GM23338 (cell line): ENCODE measurements at regions not wholly inside any gene's neighbourhood (a gene's known extent, or its start where the extent isn't known, plus 50 kb on each side); places are given as distances from the start of the nearest gene placed in this dataset.

ENCODE experiments used
- ATAC-seq: fragments of 200-7000 bp; cut with Tn5 transposase; 3 replicates; pipeline ENCODE4 v1.9.1; 2020
- DNase-seq: peaks from one replicate; pipeline ENCODE4 v3.0.0-alpha.2; 2015; ENCODE audit warnings: low spot score
- H2AFZ ChIP-seq: fragments of 200-600 bp; sonication (generic); 2 replicates; pipeline ENCODE4 v1.8.0; 2016; ENCODE audit warnings: antibody characterized with exemption, mild to moderate bottlenecking, moderate library complexity
- H3F3A ChIP-seq: fragments of 200-600 bp; sonication (generic); replicated peaks from 2 replicates; pipeline ENCODE4 v1.8.0; 2017; ENCODE audit warnings: antibody characterized with exemption, mixed run types, low read depth
- H3K27ac ChIP-seq: fragments of 200-600 bp; sonication (generic); 2 replicates; pipeline ENCODE4 v1.6.1; 2016; ENCODE audit warnings: low read depth
- H3K27me3 ChIP-seq: fragments of 200-600 bp; sonication (generic); 2 replicates; pipeline ENCODE4 v1.8.0; 2016; ENCODE audit warnings: mild to moderate bottlenecking, mixed run types, moderate library complexity; ENCODE audit not compliant: insufficient read depth
- H3K36me3 ChIP-seq: fragments of 200-600 bp; sonication (generic); 2 replicates; pipeline ENCODE4 v1.8.0; 2016; ENCODE audit warnings: mild to moderate bottlenecking; ENCODE audit not compliant: insufficient read depth
- H3K4me1 ChIP-seq: fragments of 200-600 bp; sonication (generic); 2 replicates; pipeline ENCODE4 v1.8.0; 2016; ENCODE audit warnings: mild to moderate bottlenecking, moderate library complexity; ENCODE audit not compliant: insufficient read depth
- H3K4me2 ChIP-seq: fragments of 200-600 bp; sonication (generic); 2 replicates; pipeline ENCODE4 v1.7.1; 2017; ENCODE audit warnings: mixed run types
- H3K4me3 ChIP-seq: fragments of 200-600 bp; sonication (generic); 2 replicates; pipeline ENCODE4 v1.6.1; 2016; ENCODE audit warnings: mixed run types
- H3K79me2 ChIP-seq: fragments of 200-600 bp; sonication (generic); replicated peaks from 2 replicates; pipeline ENCODE4 v1.8.0; 2017; ENCODE audit warnings: mild to moderate bottlenecking; ENCODE audit not compliant: insufficient read depth
- H3K9me2 ChIP-seq: fragments of 200-600 bp; sonication (generic); 2 replicates; pipeline ENCODE4 v1.8.0; 2017; ENCODE audit not compliant: insufficient read depth
- H4K20me1 ChIP-seq: fragments of 200-600 bp; sonication (generic); replicated peaks from 2 replicates; pipeline ENCODE4 v1.8.0; 2017; ENCODE audit warnings: mild to moderate bottlenecking; ENCODE audit not compliant: insufficient read depth
- H3K27ac Mint-ChIP-seq: 2 replicates; pipeline ENCODE4 v1.8.0; 2020; ENCODE audit warnings: inconsistent platforms, mild to moderate bottlenecking, moderate library complexity, mixed read lengths
- H3K27me3 Mint-ChIP-seq: 3 replicates; pipeline ENCODE4 v1.8.0; 2022; ENCODE audit warnings: low read depth, mild to moderate bottlenecking, moderate library complexity, mixed read lengths, inconsistent platforms; ENCODE audit not compliant: insufficient read depth, poor library complexity
- H3K36me3 Mint-ChIP-seq: 3 replicates; pipeline ENCODE4 v1.8.0; 2021; ENCODE audit warnings: low read depth, mild to moderate bottlenecking, inconsistent platforms, moderate library complexity, mixed read lengths
- H3K4me1 Mint-ChIP-seq: 3 replicates; pipeline ENCODE4 v1.8.0; 2020; ENCODE audit warnings: mild to moderate bottlenecking, inconsistent platforms, mixed read lengths
- H3K4me3 Mint-ChIP-seq: 3 replicates; pipeline ENCODE4 v1.8.0; 2021; ENCODE audit warnings: moderate library complexity, mild to moderate bottlenecking, inconsistent platforms, mixed read lengths
- H3K9me3 Mint-ChIP-seq: 3 replicates; pipeline ENCODE4 v1.8.0; 2020; ENCODE audit warnings: moderate library complexity, mild to moderate bottlenecking, inconsistent platforms, mixed read lengths
- CREB1 ChIP-seq: fragments of 250-450 bp; sonication (Bioruptor Pico); IDR thresholded peaks from 2 replicates; pipeline ENCODE4 v1.5.0; 2020; ENCODE audit warnings: low read depth, mild to moderate bottlenecking, moderate library complexity
- EZH2 ChIP-seq: fragments of 200-600 bp; sonication (generic); IDR thresholded peaks from one replicate; pipeline ENCODE4 v1.8.0; 2017; ENCODE audit warnings: antibody characterized with exemption, mild to moderate bottlenecking, low read depth; ENCODE audit not compliant: unreplicated experiment
- EZH2phosphoT487 ChIP-seq: fragments of 200-600 bp; sonication (generic); IDR thresholded peaks from one replicate; pipeline ENCODE4 v1.8.1; 2018; ENCODE audit warnings: antibody characterized with exemption; ENCODE audit not compliant: unreplicated experiment
- JUNB ChIP-seq: IDR thresholded peaks from one replicate; pipeline ENCODE4 v1.6.1; 2016; ENCODE audit warnings: antibody characterized with exemption; ENCODE audit not compliant: unreplicated experiment
- NANOG ChIP-seq: IDR thresholded peaks from 2 replicates; pipeline ENCODE4 v1.6.1; 2016; ENCODE audit warnings: antibody characterized with exemption, borderline replicate concordance
- POLR2AphosphoS5 ChIP-seq: IDR thresholded peaks from 2 replicates; pipeline ENCODE4 v1.6.1; 2016; ENCODE audit warnings: antibody characterized with exemption, low read depth
- STAT1 ChIP-seq: IDR thresholded peaks from one replicate; pipeline ENCODE4 v1.6.1; 2016; ENCODE audit warnings: antibody characterized with exemption; ENCODE audit not compliant: unreplicated experiment
- ZNF114 ChIP-seq: fragments of 250-450 bp; sonication (Bioruptor Pico); IDR thresholded peaks from 2 replicates; pipeline ENCODE4 v1.5.0; 2020; ENCODE audit warnings: mild to moderate bottlenecking, moderate library complexity
- ZNF331 ChIP-seq: fragments of 250-450 bp; sonication (Bioruptor Pico); IDR thresholded peaks from 2 replicates; pipeline ENCODE4 v1.5.0; 2020; ENCODE audit warnings: low read depth, mild to moderate bottlenecking, moderate library complexity
- TF ChIP-seq, protein P1 (sequence below): fragments of 250-450 bp; sonication (Bioruptor Pico); IDR thresholded peaks from 2 replicates; pipeline ENCODE4 v1.5.0; 2020; ENCODE audit warnings: mild to moderate bottlenecking, moderate library complexity
- TF ChIP-seq, protein P2 (sequence below): IDR thresholded peaks from 2 replicates; pipeline ENCODE4 v1.6.1; 2016; ENCODE audit warnings: antibody characterized with exemption
- TF ChIP-seq, protein P3 (sequence below), 2 experiments: fragments of 200-600 bp in 1 of 2; sonication (generic) in 1 of 2; conservative IDR thresholded peaks; 2 replicates each; pipeline versions ENCODE4 v1.5.1 to v1.6.1; 2016 to 2017; ENCODE audit warnings: antibody characterized with exemption in 2 of 2, low read depth in 2 of 2, mild to moderate bottlenecking in 2 of 2, moderate library complexity in 1 of 2
- TF ChIP-seq, protein P4 (sequence below): IDR thresholded peaks from one replicate; pipeline ENCODE4 v1.6.1; 2018; ENCODE audit warnings: antibody characterized with exemption; ENCODE audit not compliant: unreplicated experiment

DNA sequence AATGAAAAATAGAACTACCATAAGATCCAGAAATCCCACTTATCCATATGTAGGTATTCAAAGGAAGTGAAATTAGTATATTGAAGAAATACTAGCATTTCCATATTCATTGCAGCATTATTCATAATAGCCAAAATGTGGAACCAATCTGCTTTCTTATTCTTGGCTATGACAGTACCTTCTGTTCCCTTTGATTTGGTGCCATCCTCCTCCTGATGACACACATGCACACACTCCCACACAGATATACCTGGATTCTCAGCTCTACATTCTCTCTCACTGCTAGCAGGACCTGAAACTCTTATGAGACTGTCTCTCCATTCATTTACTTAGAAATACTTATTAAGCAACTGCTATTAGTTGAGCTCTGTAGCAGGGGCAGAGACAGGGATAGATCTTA is 582.6 kb upstream of the TENM4 start:
- Mint-ChIP-seq H3K27me3 (no peaks in the 10 kb centered on the region), H3K4me1 (no peaks in the 10 kb centered on the region; the same call in 2 of the 3 replicates), H3K9me3 (no peaks in the 10 kb centered on the region), H3K27ac (no peak overlapping the region), H3K36me3 (no peaks in the 10 kb centered on the region), H3K4me3 (no peak overlapping the region)
- H4K20me1 ChIP-seq = no peaks in the 10 kb centered on the region
- H3K27me3 ChIP-seq = no peaks in the 10 kb centered on the region
- no peak for DNase-seq
- no peak for ATAC-seq
- H3K4me3 ChIP-seq = no peak overlapping the region
- H3K79me2 ChIP-seq = no peaks in the 10 kb centered on the region
- H3K4me1 ChIP-seq = no peaks in the 10 kb centered on the region
- H3K27ac ChIP-seq = no peak overlapping the region
- H3K9me2 ChIP-seq = no peaks in the 10 kb centered on the region
- no peaks in the 10 kb centered on the region for H3F3A ChIP-seq
- TF ChIP-seq ZNF114 (CRISPR knock-in tag) = no peak
- TF ChIP-seq, protein P1, sequence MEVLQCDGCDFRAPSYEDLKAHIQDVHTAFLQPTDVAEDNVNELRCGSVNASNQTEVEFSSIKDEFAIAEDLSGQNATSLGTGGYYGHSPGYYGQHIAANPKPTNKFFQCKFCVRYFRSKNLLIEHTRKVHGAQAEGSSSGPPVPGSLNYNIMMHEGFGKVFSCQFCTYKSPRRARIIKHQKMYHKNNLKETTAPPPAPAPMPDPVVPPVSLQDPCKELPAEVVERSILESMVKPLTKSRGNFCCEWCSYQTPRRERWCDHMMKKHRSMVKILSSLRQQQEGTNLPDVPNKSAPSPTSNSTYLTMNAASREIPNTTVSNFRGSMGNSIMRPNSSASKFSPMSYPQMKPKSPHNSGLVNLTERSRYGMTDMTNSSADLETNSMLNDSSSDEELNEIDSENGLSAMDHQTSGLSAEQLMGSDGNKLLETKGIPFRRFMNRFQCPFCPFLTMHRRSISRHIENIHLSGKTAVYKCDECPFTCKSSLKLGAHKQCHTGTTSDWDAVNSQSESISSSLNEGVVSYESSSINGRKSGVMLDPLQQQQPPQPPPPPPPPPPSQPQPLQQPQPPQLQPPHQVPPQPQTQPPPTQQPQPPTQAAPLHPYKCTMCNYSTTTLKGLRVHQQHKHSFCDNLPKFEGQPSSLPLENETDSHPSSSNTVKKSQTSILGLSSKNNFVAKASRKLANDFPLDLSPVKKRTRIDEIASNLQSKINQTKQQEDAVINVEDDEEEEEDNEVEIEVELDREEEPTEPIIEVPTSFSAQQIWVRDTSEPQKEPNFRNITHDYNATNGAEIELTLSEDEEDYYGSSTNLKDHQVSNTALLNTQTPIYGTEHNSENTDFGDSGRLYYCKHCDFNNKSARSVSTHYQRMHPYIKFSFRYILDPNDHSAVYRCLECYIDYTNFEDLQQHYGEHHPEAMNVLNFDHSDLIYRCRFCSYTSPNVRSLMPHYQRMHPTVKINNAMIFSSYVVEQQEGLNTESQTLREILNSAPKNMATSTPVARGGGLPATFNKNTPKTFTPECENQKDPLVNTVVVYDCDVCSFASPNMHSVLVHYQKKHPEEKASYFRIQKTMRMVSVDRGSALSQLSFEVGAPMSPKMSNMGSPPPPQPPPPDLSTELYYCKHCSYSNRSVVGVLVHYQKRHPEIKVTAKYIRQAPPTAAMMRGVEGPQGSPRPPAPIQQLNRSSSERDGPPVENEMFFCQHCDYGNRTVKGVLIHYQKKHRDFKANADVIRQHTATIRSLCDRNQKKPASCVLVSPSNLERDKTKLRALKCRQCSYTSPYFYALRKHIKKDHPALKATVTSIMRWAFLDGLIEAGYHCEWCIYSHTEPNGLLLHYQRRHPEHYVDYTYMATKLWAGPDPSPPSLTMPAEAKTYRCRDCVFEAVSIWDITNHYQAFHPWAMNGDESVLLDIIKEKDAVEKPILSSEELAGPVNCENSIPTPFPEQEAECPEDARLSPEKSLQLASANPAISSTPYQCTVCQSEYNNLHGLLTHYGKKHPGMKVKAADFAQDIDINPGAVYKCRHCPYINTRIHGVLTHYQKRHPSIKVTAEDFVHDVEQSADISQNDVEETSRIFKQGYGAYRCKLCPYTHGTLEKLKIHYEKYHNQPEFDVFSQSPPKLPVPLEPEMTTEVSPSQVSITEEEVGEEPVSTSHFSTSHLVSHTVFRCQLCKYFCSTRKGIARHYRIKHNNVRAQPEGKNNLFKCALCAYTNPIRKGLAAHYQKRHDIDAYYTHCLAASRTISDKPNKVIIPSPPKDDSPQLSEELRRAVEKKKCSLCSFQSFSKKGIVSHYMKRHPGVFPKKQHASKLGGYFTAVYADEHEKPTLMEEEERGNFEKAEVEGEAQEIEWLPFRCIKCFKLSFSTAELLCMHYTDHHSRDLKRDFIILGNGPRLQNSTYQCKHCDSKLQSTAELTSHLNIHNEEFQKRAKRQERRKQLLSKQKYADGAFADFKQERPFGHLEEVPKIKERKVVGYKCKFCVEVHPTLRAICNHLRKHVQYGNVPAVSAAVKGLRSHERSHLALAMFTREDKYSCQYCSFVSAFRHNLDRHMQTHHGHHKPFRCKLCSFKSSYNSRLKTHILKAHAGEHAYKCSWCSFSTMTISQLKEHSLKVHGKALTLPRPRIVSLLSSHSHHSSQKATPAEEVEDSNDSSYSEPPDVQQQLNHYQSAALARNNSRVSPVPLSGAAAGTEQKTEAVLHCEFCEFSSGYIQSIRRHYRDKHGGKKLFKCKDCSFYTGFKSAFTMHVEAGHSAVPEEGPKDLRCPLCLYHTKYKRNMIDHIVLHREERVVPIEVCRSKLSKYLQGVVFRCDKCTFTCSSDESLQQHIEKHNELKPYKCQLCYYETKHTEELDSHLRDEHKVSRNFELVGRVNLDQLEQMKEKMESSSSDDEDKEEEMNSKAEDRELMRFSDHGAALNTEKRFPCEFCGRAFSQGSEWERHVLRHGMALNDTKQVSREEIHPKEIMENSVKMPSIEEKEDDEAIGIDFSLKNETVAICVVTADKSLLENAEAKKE (CRISPR knock-in tag) = no peak
- no peak for TF ChIP-seq STAT1
- TF ChIP-seq ZNF331 (CRISPR knock-in tag) = no peak
- TF ChIP-seq, protein P2, sequence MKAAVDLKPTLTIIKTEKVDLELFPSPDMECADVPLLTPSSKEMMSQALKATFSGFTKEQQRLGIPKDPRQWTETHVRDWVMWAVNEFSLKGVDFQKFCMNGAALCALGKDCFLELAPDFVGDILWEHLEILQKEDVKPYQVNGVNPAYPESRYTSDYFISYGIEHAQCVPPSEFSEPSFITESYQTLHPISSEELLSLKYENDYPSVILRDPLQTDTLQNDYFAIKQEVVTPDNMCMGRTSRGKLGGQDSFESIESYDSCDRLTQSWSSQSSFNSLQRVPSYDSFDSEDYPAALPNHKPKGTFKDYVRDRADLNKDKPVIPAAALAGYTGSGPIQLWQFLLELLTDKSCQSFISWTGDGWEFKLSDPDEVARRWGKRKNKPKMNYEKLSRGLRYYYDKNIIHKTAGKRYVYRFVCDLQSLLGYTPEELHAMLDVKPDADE = no peak
- TF ChIP-seq, protein P3, sequence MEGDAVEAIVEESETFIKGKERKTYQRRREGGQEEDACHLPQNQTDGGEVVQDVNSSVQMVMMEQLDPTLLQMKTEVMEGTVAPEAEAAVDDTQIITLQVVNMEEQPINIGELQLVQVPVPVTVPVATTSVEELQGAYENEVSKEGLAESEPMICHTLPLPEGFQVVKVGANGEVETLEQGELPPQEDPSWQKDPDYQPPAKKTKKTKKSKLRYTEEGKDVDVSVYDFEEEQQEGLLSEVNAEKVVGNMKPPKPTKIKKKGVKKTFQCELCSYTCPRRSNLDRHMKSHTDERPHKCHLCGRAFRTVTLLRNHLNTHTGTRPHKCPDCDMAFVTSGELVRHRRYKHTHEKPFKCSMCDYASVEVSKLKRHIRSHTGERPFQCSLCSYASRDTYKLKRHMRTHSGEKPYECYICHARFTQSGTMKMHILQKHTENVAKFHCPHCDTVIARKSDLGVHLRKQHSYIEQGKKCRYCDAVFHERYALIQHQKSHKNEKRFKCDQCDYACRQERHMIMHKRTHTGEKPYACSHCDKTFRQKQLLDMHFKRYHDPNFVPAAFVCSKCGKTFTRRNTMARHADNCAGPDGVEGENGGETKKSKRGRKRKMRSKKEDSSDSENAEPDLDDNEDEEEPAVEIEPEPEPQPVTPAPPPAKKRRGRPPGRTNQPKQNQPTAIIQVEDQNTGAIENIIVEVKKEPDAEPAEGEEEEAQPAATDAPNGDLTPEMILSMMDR (conservative IDR thresholded peaks at IDR 0.05; ENCODE audit: low read depth in 2 of 2) = no peak
- TF ChIP-seq EZH2 = no peak
- no peak for TF ChIP-seq JUNB
- no peak for TF ChIP-seq POLR2AphosphoS5
- TF ChIP-seq, protein P4, sequence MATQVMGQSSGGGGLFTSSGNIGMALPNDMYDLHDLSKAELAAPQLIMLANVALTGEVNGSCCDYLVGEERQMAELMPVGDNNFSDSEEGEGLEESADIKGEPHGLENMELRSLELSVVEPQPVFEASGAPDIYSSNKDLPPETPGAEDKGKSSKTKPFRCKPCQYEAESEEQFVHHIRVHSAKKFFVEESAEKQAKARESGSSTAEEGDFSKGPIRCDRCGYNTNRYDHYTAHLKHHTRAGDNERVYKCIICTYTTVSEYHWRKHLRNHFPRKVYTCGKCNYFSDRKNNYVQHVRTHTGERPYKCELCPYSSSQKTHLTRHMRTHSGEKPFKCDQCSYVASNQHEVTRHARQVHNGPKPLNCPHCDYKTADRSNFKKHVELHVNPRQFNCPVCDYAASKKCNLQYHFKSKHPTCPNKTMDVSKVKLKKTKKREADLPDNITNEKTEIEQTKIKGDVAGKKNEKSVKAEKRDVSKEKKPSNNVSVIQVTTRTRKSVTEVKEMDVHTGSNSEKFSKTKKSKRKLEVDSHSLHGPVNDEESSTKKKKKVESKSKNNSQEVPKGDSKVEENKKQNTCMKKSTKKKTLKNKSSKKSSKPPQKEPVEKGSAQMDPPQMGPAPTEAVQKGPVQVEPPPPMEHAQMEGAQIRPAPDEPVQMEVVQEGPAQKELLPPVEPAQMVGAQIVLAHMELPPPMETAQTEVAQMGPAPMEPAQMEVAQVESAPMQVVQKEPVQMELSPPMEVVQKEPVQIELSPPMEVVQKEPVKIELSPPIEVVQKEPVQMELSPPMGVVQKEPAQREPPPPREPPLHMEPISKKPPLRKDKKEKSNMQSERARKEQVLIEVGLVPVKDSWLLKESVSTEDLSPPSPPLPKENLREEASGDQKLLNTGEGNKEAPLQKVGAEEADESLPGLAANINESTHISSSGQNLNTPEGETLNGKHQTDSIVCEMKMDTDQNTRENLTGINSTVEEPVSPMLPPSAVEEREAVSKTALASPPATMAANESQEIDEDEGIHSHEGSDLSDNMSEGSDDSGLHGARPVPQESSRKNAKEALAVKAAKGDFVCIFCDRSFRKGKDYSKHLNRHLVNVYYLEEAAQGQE = no peak
- no peak for TF ChIP-seq NANOG
- TF ChIP-seq CREB1 = no peak
- no peak for TF ChIP-seq EZH2phosphoT487
- H3K36me3 ChIP-seq = no peaks in the 10 kb centered on the region
- H2AFZ ChIP-seq = no peak overlapping the region
- H3K4me2 ChIP-seq = no peak overlapping the region
